ENCODE measurements at regions not wholly inside any gene's neighbourhood (a gene's known extent, or its start where the extent isn't known, plus 50 kb on each side); places are given as distances from the start of the nearest gene placed in this dataset.

DNA sequence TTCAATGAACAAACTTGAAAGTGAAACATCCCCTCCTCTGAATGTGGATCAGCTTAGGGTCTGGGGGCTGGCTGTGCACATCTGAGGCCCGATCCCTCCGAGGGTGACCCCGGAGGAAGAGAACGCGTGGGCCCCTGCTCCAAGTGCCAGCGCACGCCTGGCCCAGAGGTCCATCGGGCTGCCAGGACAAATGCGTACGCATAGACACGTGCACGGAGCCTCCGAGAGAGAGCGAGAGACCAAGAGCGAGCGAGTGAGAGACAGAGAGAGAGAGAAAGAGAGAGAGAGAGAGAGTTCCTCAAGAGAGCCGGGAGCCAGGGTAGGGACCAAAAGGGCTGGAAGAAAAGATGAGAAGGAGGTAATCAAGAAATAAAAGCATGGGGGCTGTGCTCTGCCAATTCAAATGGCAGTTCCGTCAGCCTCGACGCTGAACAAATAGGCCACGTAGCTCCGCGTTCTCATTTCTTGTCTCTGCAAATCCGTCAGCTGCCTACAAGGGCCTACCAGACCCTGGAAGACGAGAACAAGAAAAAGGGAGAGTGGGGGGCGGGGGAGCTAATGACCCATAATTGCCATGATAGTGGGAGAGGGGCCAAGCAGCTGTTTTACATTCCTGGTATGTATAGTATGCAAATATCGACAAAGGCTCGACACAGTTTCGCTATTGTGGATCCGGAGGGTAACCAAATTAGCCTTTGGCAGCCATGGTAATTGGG is 435.3 kb upstream of the ZFHX3 start (continued):
- no peak for TF ChIP-seq HNRNPL (IDR thresholded peaks at IDR 0.05; ENCODE audit: low read depth, low read length)
- no peak for TF ChIP-seq JUND (CRISPR knock-in tag; IDR thresholded peaks at IDR 0.05)
- TF ChIP-seq MEIS2 (CRISPR knock-in tag; IDR thresholded peaks at IDR 0.05), result no peak
- no peak for TF ChIP-seq ISX (CRISPR knock-in tag; conservative IDR thresholded peaks at IDR 0.05)
- no peak for TF ChIP-seq ZNF616 (CRISPR knock-in tag; IDR thresholded peaks at IDR 0.05; ENCODE audit: low read depth)

- TF ChIP-seq U2AF1 (optimal IDR thresholded peaks at IDR 0.05; ENCODE audit: low read depth, low read length) (no peak), FOSL2 (CRISPR knock-in tag; IDR thresholded peaks at IDR 0.05) (no peak), KMT2A (CRISPR knock-in tag; IDR thresholded peaks at IDR 0.05) (no peak), ZNF619 (CRISPR knock-in tag; IDR thresholded peaks at IDR 0.05) (no peak), PAX8 (CRISPR knock-in tag; IDR thresholded peaks at IDR 0.05; ENCODE audit: borderline replicate concordance) (no peak), ZNF724P (CRISPR knock-in tag; IDR thresholded peaks at IDR 0.05; ENCODE audit: borderline replicate concordance) (no peak), MAX (IDR thresholded peaks at IDR 0.05) (no peak), ZBTB46 (CRISPR knock-in tag; IDR thresholded peaks at IDR 0.05; ENCODE audit: borderline replicate concordance) (no peak), ZNF792 (CRISPR knock-in tag; IDR thresholded peaks at IDR 0.05) (no peak), SAP130 (CRISPR knock-in tag; IDR thresholded peaks at IDR 0.05; ENCODE audit: low read depth) (no peak), CREBL2 (CRISPR knock-in tag; IDR thresholded peaks at IDR 0.05; ENCODE audit: borderline replicate concordance) (no peak), EHMT2 (IDR thresholded peaks at IDR 0.05; ENCODE audit: borderline replicate concordance, low read depth, low read length) (no peak), ZNF543 (CRISPR knock-in tag; IDR thresholded peaks at IDR 0.05) (no peak), JDP2 (CRISPR knock-in tag; IDR thresholded peaks at IDR 0.05; ENCODE audit: borderline replicate concordance) (no peak)
- TF ChIP-seq, protein P1, sequence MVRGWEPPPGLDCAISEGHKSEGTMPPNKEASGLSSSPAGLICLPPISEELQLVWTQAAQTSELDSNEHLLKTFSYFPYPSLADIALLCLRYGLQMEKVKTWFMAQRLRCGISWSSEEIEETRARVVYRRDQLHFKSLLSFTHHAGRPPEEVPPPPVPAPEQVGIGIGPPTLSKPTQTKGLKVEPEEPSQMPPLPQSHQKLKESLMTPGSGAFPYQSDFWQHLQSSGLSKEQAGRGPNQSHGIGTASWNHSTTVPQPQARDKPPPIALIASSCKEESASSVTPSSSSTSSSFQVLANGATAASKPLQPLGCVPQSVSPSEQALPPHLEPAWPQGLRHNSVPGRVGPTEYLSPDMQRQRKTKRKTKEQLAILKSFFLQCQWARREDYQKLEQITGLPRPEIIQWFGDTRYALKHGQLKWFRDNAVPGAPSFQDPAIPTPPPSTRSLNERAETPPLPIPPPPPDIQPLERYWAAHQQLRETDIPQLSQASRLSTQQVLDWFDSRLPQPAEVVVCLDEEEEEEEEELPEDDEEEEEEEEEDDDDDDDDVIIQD (CRISPR knock-in tag; IDR thresholded peaks at IDR 0.05; ENCODE audit: low read depth), result no peak
- ATAC-seq, result no peak
- Histone ChIP-seq H2AFZ (ENCODE audit: low read length) (no peak overlapping the region), H3K9ac (ENCODE audit: insufficient read depth, low read depth, low read length) (no peak overlapping the region), H3K27ac (ENCODE audit: extremely low read length, insufficient read depth, low read length) (no peak overlapping the region), H3K27me3 (ENCODE audit: control insufficient read depth in 1 of 2, insufficient read depth in 2 of 2, low read length in 2 of 2) (peaks cover 0 to 40% of the 10 kb centered on the region in 2 experiments; a peak in 4 of 5 replicates), H3K9me3 (ENCODE audit: low read length) (no peaks in the 10 kb centered on the region), H3K4me2 (ENCODE audit: low read depth, low read length) (no peak overlapping the region), H3K4me3 (replicated peaks in 1 of 3; ENCODE audit: insufficient read depth in 1 of 3, low read depth in 2 of 3, low read length in 3 of 3) (no peak overlapping the region), H4K20me1 (ENCODE audit: insufficient read depth, low read length) (no peaks in the 10 kb centered on the region), H3K36me3 (replicated peaks in 1 of 2; ENCODE audit: control insufficient read depth in 1 of 2, insufficient read depth in 2 of 2, low read length in 2 of 2) (no peaks in the 10 kb centered on the region), H3K79me2 (ENCODE audit: insufficient read depth, low read length) (no peaks in the 10 kb centered on the region), H3K4me1 (ENCODE audit: insufficient read depth, low read length) (no peaks in the 10 kb centered on the region)
- FAIRE-seq, result no peak
- ChIA-PET POLR2A (no interaction called here), CTCF (ENCODE audit: low intra/inter-chr PET ratio, low total read pairs) (no interaction called here)
- DNase-seq (ENCODE audit: low spot score), result no peak
- intact Hi-C loops (cut with micrococcal nuclease; ENCODE audit: unreplicated experiment), result no loop called here
- BruUV-seq (replicated peaks), result no TSS peak
- in situ Hi-C loops (cut with HindIII; ENCODE audit: extremely low pct_ligation_motif_present, low pct_unique_long_range_greater_than_20kb), result no loop called here
- WGBS (ENCODE audit: low lambda C conversion rate), result 0% methylated on average over 2 of the region's 6 CpGs
Observed at GRCh38 chr16:73482310-73482709, 434.4 kb upstream of the ZFHX3 start.

Measured in HepG2 (cell line).